ENCODE measurements at regions not wholly inside any gene's neighbourhood (a gene's known extent, or its start where the extent isn't known, plus 50 kb on each side); places are given as distances from the start of the nearest gene placed in this dataset.
"Not testable (repeated sequence)": the region's sequence is repeated elsewhere in the genome, so short reads cannot be mapped to it uniquely, and the experiment has no call there.

- H3K9ac ChIP-seq (ENCODE audit: low read depth, low read length); H3K27me3 ChIP-seq (ENCODE audit: insufficient read depth, low read length, poor library complexity); H3K27ac ChIP-seq (ENCODE audit: low read length); H3K36me3 ChIP-seq (ENCODE audit: insufficient read depth, low read length); H3K9me3 ChIP-seq (ENCODE audit: insufficient read depth, low read length, severe bottlenecking); ATAC-seq (ENCODE audit: insufficient read depth, low read depth); DNase-seq; H2AFZ ChIP-seq (ENCODE audit: low read depth, low read length); H3K4me2 ChIP-seq (ENCODE audit: insufficient read depth, low read length); H3K79me2 ChIP-seq (ENCODE audit: insufficient read depth, low read length); H3K4me3 ChIP-seq (ENCODE audit: low read depth in 1 of 2, low read length in 2 of 2); H3K4me1 ChIP-seq (ENCODE audit: insufficient read depth, low read length); H4K20me1 ChIP-seq (ENCODE audit: insufficient read depth, low read length): not testable (repeated sequence)
These were observed 161.0 kb downstream of the SPATA31A6 start for GRCh38 chr9:42344508-42344907.

DNA sequence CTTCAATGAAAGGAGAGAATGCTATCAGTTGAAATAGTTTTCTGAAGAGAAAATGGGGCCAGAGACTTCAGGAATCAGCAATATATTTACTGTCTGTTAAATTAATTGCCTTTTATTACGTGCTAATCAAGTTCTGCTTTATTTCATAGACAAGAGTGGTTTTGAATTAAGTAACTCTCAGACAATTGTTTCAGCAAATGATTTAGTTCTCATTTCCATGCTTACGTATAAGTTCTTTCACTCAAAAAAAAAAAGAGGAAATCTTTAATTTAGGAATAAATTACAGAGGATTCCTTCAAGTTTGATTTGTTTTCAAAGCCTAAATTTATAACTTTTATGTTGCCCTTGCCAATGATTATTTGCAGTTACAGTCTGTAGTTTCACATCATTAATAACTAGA, 163.5 kb downstream of the SPATA31A6 start:
- not testable (repeated sequence) for H3K4me3 ChIP-seq (ENCODE audit: low read depth in 1 of 2, low read length in 2 of 2); ATAC-seq (ENCODE audit: insufficient read depth, low read depth); H3K4me1 ChIP-seq (ENCODE audit: insufficient read depth, low read length); H3K36me3 ChIP-seq (ENCODE audit: insufficient read depth, low read length); H3K27ac ChIP-seq (ENCODE audit: low read length); H4K20me1 ChIP-seq (ENCODE audit: insufficient read depth, low read length); H2AFZ ChIP-seq (ENCODE audit: low read depth, low read length); DNase-seq; H3K27me3 ChIP-seq (ENCODE audit: insufficient read depth, low read length, poor library complexity); H3K4me2 ChIP-seq (ENCODE audit: insufficient read depth, low read length); H3K9ac ChIP-seq (ENCODE audit: low read depth, low read length); H3K9me3 ChIP-seq (ENCODE audit: insufficient read depth, low read length, severe bottlenecking); H3K79me2 ChIP-seq (ENCODE audit: insufficient read depth, low read length)

DNA sequence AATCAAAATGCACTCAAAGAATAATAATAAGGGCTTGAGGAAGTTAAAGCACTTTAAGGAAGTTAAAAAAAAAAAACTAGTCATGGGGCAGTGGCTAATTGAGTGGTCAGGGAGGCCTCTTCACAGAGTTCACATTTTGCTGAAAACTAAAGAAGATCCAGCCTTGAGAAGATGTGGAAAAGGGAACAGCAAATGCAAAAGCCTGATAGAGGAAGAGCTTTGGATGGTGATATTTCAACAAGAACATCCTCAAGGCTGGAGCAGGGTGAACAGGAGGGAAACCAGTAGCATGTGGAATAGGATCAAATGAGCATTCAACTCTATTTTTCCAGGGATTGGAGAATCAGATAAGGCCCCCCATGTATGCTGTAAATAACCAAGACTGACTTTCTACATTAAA, 165.7 kb downstream of the SPATA31A6 start:
- H3K4me3 ChIP-seq (ENCODE audit: low read depth in 1 of 2, low read length in 2 of 2); H4K20me1 ChIP-seq (ENCODE audit: insufficient read depth, low read length); H3K4me1 ChIP-seq (ENCODE audit: insufficient read depth, low read length); H3K27me3 ChIP-seq (ENCODE audit: insufficient read depth, low read length, poor library complexity); H3K27ac ChIP-seq (ENCODE audit: low read length); H3K36me3 ChIP-seq (ENCODE audit: insufficient read depth, low read length); DNase-seq; ATAC-seq (ENCODE audit: insufficient read depth, low read depth); H3K4me2 ChIP-seq (ENCODE audit: insufficient read depth, low read length); H3K9me3 ChIP-seq (ENCODE audit: insufficient read depth, low read length, severe bottlenecking); H2AFZ ChIP-seq (ENCODE audit: low read depth, low read length); H3K79me2 ChIP-seq (ENCODE audit: insufficient read depth, low read length); H3K9ac ChIP-seq (ENCODE audit: low read depth, low read length): not testable (repeated sequence)

GRCh38 chr9:42350412-42350811, 167.0 kb downstream of the SPATA31A6 start:
- not testable (repeated sequence) for ATAC-seq (ENCODE audit: insufficient read depth, low read depth); H3K9me3 ChIP-seq (ENCODE audit: insufficient read depth, low read length, severe bottlenecking); H3K4me1 ChIP-seq (ENCODE audit: insufficient read depth, low read length); H4K20me1 ChIP-seq (ENCODE audit: insufficient read depth, low read length); H2AFZ ChIP-seq (ENCODE audit: low read depth, low read length); DNase-seq; H3K79me2 ChIP-seq (ENCODE audit: insufficient read depth, low read length); H3K9ac ChIP-seq (ENCODE audit: low read depth, low read length); H3K4me3 ChIP-seq (ENCODE audit: low read depth in 1 of 2, low read length in 2 of 2); H3K36me3 ChIP-seq (ENCODE audit: insufficient read depth, low read length); H3K4me2 ChIP-seq (ENCODE audit: insufficient read depth, low read length); H3K27ac ChIP-seq (ENCODE audit: low read length); H3K27me3 ChIP-seq (ENCODE audit: insufficient read depth, low read length, poor library complexity)

DNA sequence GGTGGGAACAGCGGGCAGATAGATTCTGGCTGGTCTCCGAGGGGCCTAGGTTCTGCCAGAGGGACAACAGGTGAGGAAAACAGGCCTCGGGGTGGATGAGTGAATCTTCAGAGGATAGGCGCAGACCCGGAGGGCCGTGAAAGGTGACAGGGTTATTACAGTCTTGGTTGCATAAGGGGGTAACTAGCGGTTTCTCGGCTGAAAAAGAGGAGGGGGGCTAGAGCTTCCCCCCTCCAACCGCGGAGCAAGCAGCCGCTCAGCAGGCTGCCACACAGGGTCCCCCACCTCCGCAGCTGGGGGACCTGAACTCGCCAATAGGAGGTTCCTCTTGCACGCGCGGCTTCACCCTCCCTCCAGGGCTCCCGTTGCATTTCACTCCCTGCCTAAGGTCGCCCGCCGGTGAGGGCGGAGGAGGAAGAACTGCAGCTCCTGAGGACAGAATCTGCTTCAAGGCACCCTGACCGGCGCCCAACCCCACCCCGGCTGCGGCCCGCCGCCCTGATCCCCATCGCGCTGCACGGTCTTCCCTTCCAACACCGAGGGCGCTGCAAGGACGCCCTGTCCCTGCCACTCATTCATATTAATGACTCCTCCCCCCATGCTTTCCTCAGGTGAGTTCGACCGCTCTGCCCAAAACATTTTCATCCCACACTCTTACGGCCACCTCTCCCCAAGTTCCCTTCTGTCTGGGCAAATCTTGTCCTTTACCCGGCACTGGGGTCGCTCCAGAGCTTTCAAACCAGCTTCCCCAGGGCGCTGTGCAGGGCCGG, 174.3 kb downstream of the SPATA31A6 start:
- DNase-seq; H3K4me1 ChIP-seq (ENCODE audit: insufficient read depth, low read length); H3K27ac ChIP-seq (ENCODE audit: low read length); H3K79me2 ChIP-seq (ENCODE audit: insufficient read depth, low read length); H3K4me3 ChIP-seq (ENCODE audit: low read depth in 1 of 2, low read length in 2 of 2); H4K20me1 ChIP-seq (ENCODE audit: insufficient read depth, low read length); H3K27me3 ChIP-seq (ENCODE audit: insufficient read depth, low read length, poor library complexity); H3K9ac ChIP-seq (ENCODE audit: low read depth, low read length); H2AFZ ChIP-seq (ENCODE audit: low read depth, low read length); H3K36me3 ChIP-seq (ENCODE audit: insufficient read depth, low read length); H3K9me3 ChIP-seq (ENCODE audit: insufficient read depth, low read length, severe bottlenecking); ATAC-seq (ENCODE audit: insufficient read depth, low read depth); H3K4me2 ChIP-seq (ENCODE audit: insufficient read depth, low read length): not testable (repeated sequence)

GRCh38 chr9:42358626-42359247, 175.3 kb downstream of the SPATA31A6 start:
- not testable (repeated sequence) for H3K27ac ChIP-seq (ENCODE audit: low read length); H3K4me3 ChIP-seq (ENCODE audit: low read depth in 1 of 2, low read length in 2 of 2)

GRCh38 chr9:42364410-42365243, 181.2 kb downstream of the SPATA31A6 start:
- not testable (repeated sequence) for H3K9ac ChIP-seq (ENCODE audit: low read depth, low read length); H3K4me2 ChIP-seq (ENCODE audit: insufficient read depth, low read length); H3K79me2 ChIP-seq (ENCODE audit: insufficient read depth, low read length); H3K27me3 ChIP-seq (ENCODE audit: insufficient read depth, low read length, poor library complexity); H2AFZ ChIP-seq (ENCODE audit: low read depth, low read length); H4K20me1 ChIP-seq (ENCODE audit: insufficient read depth, low read length); H3K27ac ChIP-seq (ENCODE audit: low read length); H3K36me3 ChIP-seq (ENCODE audit: insufficient read depth, low read length); DNase-seq; H3K4me3 ChIP-seq (ENCODE audit: low read depth in 1 of 2, low read length in 2 of 2); ATAC-seq (ENCODE audit: insufficient read depth, low read depth); H3K4me1 ChIP-seq (ENCODE audit: insufficient read depth, low read length); H3K9me3 ChIP-seq (ENCODE audit: insufficient read depth, low read length, severe bottlenecking)

More at GRCh38 chr9:42358626-42359247, 175.3 kb downstream of the SPATA31A6 start:
- not testable (repeated sequence) for ATAC-seq (ENCODE audit: insufficient read depth, low read depth); H4K20me1 ChIP-seq (ENCODE audit: insufficient read depth, low read length); H3K4me1 ChIP-seq (ENCODE audit: insufficient read depth, low read length); H2AFZ ChIP-seq (ENCODE audit: low read depth, low read length); H3K36me3 ChIP-seq (ENCODE audit: insufficient read depth, low read length); H3K79me2 ChIP-seq (ENCODE audit: insufficient read depth, low read length); H3K27me3 ChIP-seq (ENCODE audit: insufficient read depth, low read length, poor library complexity); H3K4me2 ChIP-seq (ENCODE audit: insufficient read depth, low read length); H3K9ac ChIP-seq (ENCODE audit: low read depth, low read length); H3K9me3 ChIP-seq (ENCODE audit: insufficient read depth, low read length, severe bottlenecking); DNase-seq

All from DND-41 (cell line).